HAP-1 (cell line): ENCODE measurements at regions not wholly inside any gene's neighbourhood (a gene's known extent, or its start where the extent isn't known, plus 50 kb on each side); places are given as distances from the start of the nearest gene placed in this dataset.

ENCODE experiments used
- DNase-seq, 2 experiments: peaks; one replicate each; pipeline ENCODE4 v3.0.0-alpha.2; 2016 to 2020; ENCODE audit warnings: low spot score in 2 of 2
- H3K27me3 ChIP-seq: fragments of 250-450 bp; sonication (Bioruptor Pico); 2 replicates; pipeline ENCODE4 v1.5.1; 2020; ENCODE audit warnings: low read depth, mild to moderate bottlenecking, moderate library complexity
- H3K36me3 ChIP-seq: fragments of 250-450 bp; sonication (Bioruptor Pico); replicated peaks from 2 replicates; pipeline ENCODE4 v1.5.1; 2020; ENCODE audit warnings: mild to moderate bottlenecking
- H3K4me1 ChIP-seq: fragments of 250-450 bp; sonication (Bioruptor Pico); 2 replicates; pipeline ENCODE4 v1.5.1; 2020; ENCODE audit warnings: mild to moderate bottlenecking
- H3K4me3 ChIP-seq: fragments of 250-450 bp; sonication (Bioruptor Pico); 2 replicates; pipeline ENCODE4 v1.5.1; 2020; ENCODE audit warnings: mild to moderate bottlenecking, moderate library complexity
- H3K9me3 ChIP-seq: fragments of 250-450 bp; sonication (Bioruptor Pico); 2 replicates; pipeline ENCODE4 v1.5.1; 2020; ENCODE audit warnings: mild to moderate bottlenecking, moderate library complexity
- in situ Hi-C: fragments of 300-500 bp; cut with MboI; formaldehyde crosslinking; loops from 3 replicates; pipeline ENCODE4 v1.14.3; 2020; ENCODE audit warnings: low sequenced_read_pairs, inconsistent platforms, mixed read lengths

DNA sequence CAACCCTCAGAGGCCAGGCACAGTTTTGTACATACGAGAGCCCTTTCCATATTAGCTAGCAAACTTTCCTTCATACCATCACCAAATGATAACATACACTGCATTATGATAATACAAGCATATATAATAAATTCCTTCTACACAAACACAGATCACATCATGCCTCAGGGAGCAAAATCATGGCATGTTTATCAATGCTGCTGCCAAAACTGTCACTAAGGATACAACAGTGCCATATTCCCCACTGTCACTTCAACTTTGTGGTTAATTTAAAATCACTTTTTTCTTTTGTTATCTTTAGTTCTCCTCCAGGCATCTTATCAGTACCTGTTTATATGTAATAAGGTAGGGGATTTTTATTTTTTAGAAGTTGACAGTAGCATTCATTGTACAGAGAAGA is 196.3 kb downstream of the EPM2A start:
- no peaks in the 10 kb centered on the region for H3K9me3 ChIP-seq
- no peaks in the 10 kb centered on the region for H3K27me3 ChIP-seq
- no peaks in the 10 kb centered on the region for H3K4me1 ChIP-seq
- in situ Hi-C loops = no loop called here
- no peak overlapping the region for H3K4me3 ChIP-seq
- H3K36me3 ChIP-seq = no peaks in the 10 kb centered on the region
- DNase-seq = no peak

DNA sequence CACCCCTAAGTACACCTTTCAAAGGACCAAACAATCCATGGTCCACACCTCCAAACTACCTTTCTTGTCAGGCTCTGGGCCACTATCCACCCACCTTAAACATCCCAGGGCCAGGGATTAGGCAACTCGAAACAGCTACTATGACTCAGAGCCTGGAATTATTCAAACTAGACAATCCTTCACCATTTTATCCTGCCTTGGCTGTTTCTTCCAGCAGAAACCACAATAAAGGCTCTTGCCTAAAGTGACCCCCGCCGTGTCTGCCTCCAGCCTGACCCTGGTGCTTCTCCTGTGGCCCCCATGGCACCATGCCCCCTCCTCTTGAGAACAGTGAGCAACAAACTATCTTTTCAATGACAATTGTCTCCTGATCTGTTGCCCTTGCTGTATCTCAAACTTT is 195.5 kb downstream of the EPM2A start:
- Histone ChIP-seq H3K4me3 (no peak overlapping the region), H3K9me3 (no peaks in the 10 kb centered on the region), H3K36me3 (no peaks in the 10 kb centered on the region), H3K4me1 (no peaks in the 10 kb centered on the region), H3K27me3 (no peaks in the 10 kb centered on the region)
- DNase-seq = no peak
- in situ Hi-C loops = no loop called here

DNA sequence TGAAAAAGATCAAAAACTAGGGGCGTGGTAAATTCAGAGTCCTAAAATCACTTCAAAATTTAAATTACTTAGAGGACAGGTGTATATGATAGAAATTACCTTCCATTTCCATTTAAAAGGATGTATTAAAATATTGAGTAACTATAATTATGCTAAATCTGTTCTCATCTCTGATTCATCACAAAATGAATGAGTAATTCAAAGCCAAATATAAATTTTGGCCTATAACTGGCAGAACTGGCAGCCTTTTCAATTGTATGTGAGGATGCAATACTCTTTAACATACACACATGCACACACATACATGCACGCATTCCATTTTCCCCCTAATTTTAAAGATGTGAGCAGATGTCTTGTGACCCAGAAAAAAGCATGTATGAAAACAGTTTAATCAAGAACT is 194.6 kb downstream of the EPM2A start:
- no peaks in the 10 kb centered on the region for H3K4me1 ChIP-seq
- in situ Hi-C loops = no loop called here
- DNase-seq = no peak
- no peaks in the 10 kb centered on the region for H3K9me3 ChIP-seq
- H3K27me3 ChIP-seq = no peaks in the 10 kb centered on the region
- no peaks in the 10 kb centered on the region for H3K36me3 ChIP-seq
- H3K4me3 ChIP-seq = no peak overlapping the region

DNA sequence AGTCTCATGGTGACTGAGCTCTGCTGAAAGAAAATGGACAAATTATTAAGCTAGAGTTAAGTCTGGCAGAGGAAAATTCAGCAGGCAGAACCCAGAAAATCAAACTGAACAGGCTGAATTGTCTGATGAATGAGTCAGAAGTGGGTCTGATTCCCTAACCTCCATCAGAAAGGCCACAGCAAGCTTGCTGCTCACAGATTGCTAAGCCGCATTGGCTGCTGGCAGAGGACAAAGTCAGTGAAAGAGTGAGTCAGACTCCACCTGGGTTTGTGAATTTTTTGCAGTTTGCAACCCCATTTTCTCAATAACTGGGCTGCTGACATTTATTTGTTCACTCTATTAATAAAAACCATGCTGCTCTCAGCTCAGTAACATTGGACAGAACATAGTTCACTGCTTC is 191.3 kb downstream of the EPM2A start:
- H3K4me1 ChIP-seq = no peaks in the 10 kb centered on the region
- no peak overlapping the region for H3K4me3 ChIP-seq
- H3K27me3 ChIP-seq = no peaks in the 10 kb centered on the region
- in situ Hi-C loops = no loop called here
- no peak for DNase-seq
- H3K36me3 ChIP-seq = no peaks in the 10 kb centered on the region
- no peaks in the 10 kb centered on the region for H3K9me3 ChIP-seq

DNA sequence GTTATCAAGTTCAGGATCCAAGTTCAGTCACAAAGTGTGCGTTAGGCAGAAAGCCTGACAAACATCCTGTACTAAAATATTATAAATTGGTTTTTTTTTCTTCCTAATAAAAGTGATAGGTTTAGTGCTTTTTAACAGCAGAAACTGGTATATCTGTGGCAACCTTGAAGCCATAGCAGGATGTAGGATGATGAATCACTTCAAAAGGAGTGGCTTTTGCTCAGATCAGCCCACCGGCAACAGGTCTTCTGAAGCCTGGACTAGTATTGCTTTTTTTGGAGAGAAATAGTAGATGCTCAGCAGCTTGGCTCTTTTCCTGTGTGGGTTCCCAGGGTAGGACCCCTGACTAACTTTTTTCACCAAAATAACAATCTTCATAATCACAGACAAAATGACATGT is 190.8 kb downstream of the EPM2A start:
- Histone ChIP-seq H3K9me3 (no peaks in the 10 kb centered on the region), H3K27me3 (no peaks in the 10 kb centered on the region), H3K36me3 (no peaks in the 10 kb centered on the region), H3K4me1 (no peaks in the 10 kb centered on the region), H3K4me3 (no peak overlapping the region)
- no peak for DNase-seq
- in situ Hi-C loops = no loop called here

GRCh38 chr6:145546265-145546664 is 189.1 kb downstream of the EPM2A start:
- no peaks in the 10 kb centered on the region for H3K9me3 ChIP-seq
- H3K4me3 ChIP-seq = no peak overlapping the region
- H3K4me1 ChIP-seq = no peaks in the 10 kb centered on the region
- H3K36me3 ChIP-seq = no peaks in the 10 kb centered on the region
- DNase-seq = no peak
- no peaks in the 10 kb centered on the region for H3K27me3 ChIP-seq
- in situ Hi-C loops = no loop called here

- no peaks in the 10 kb centered on the region for H3K36me3 ChIP-seq
- no peak for DNase-seq
- no peak overlapping the region for H3K4me3 ChIP-seq
- no peaks in the 10 kb centered on the region for H3K4me1 ChIP-seq
- in situ Hi-C loops = no loop called here
- no peaks in the 10 kb centered on the region for H3K27me3 ChIP-seq
- no peaks in the 10 kb centered on the region for H3K9me3 ChIP-seq
Measured at GRCh38 chr6:145547594-145548335, 187.6 kb downstream of the EPM2A start.

DNA sequence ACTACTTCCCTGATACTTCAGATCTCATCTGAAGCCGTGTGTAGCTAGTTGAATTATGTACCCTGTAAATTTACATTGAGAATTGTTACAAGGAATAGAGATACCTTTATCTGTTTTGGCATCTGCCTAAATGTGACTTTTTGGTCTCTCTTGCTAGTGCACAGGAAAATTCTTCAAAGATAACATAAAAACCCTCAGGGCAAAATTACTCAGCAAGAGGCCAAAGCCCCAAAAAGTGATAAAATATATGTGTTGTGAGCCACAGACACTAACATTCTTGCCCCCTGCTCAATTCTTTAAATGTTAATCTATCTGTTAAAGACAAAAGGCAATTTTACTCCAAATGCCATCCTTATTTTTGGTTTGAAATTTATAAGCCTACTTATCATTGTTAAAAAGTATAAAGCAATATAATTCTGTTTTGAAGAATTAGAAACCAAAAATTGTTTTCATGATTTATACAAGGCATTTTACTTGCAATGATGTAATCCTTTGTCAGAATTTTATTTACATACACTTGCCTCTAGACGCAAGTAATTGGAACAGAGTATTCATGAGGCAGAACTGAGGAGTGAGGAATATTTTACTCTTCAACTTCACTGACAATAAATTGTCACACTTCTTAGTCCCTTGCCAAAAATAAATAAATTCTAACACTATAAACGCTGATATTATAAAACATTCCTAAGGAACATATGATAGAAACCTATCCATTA is 186.2 kb downstream of the EPM2A start:
- Histone ChIP-seq H3K4me3 (no peak overlapping the region), H3K4me1 (no peaks in the 10 kb centered on the region), H3K9me3 (no peaks in the 10 kb centered on the region), H3K27me3 (no peaks in the 10 kb centered on the region), H3K36me3 (no peaks in the 10 kb centered on the region)
- no peak for DNase-seq
- in situ Hi-C loops = no loop called here

DNA sequence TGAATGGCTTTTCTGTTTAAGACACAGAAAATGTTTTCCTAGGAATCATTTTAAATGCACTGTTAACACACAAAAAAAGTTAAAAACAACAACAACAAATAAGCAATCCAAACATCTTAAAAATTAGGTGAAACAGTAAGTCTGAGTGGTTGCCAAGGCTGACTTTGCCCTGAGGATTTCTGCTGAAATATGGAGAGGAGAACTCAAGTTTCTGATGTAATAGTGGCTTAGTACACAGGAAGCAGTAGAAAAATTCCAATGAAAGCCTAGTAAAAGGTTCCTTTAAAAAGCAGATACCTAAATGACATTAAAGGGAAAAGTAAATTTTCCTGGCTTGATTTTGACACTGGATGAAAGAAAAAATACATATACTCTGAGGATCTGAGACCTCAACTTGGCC is 184.2 kb downstream of the EPM2A start:
- Histone ChIP-seq H3K36me3 (no peaks in the 10 kb centered on the region), H3K4me3 (no peak overlapping the region), H3K9me3 (no peaks in the 10 kb centered on the region), H3K27me3 (no peaks in the 10 kb centered on the region), H3K4me1 (no peaks in the 10 kb centered on the region)
- in situ Hi-C loops = no loop called here
- no peak for DNase-seq

- Histone ChIP-seq H3K9me3 (no peaks in the 10 kb centered on the region), H3K27me3 (no peaks in the 10 kb centered on the region), H3K36me3 (no peaks in the 10 kb centered on the region), H3K4me1 (no peaks in the 10 kb centered on the region), H3K4me3 (no peak overlapping the region)
- no peak for DNase-seq
- in situ Hi-C loops = no loop called here
Measured at GRCh38 chr6:145555084-145555483, 180.2 kb downstream of the EPM2A start.

DNA sequence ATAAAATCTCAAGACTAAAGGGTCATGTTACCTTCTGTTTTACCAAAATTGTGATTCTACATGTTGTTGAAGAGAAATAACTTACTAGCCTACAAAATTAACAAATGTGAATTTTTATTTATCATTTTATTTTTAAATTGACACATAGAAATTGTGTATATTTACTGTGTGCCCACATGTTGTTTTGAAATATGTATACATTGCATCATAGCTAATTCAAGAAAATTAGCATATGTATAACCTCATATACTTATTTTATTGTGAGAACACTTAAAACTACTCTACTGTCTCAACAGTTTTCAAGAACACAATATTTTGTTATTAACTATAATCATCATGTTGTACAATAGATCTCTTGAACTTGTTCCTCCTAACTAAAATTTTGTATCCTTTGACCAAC is 177.8 kb downstream of the EPM2A start:
- Histone ChIP-seq H3K4me1 (no peaks in the 10 kb centered on the region), H3K27me3 (no peaks in the 10 kb centered on the region), H3K4me3 (no peak overlapping the region), H3K9me3 (no peaks in the 10 kb centered on the region), H3K36me3 (no peaks in the 10 kb centered on the region)
- no peak for DNase-seq
- in situ Hi-C loops = no loop called here

GRCh38 chr6:145559836-145560235 is 175.5 kb downstream of the EPM2A start:
- no peak overlapping the region for H3K4me3 ChIP-seq
- in situ Hi-C loops = no loop called here
- DNase-seq = no peak
- H3K4me1 ChIP-seq = no peaks in the 10 kb centered on the region
- H3K36me3 ChIP-seq = no peaks in the 10 kb centered on the region
- no peaks in the 10 kb centered on the region for H3K27me3 ChIP-seq
- H3K9me3 ChIP-seq = no peaks in the 10 kb centered on the region

GRCh38 chr6:145561095-145562072 is 173.9 kb downstream of the EPM2A start:
- no peak for DNase-seq
- in situ Hi-C loops = no loop called here
- Histone ChIP-seq H3K4me1 (no peaks in the 10 kb centered on the region), H3K9me3 (no peaks in the 10 kb centered on the region), H3K27me3 (no peaks in the 10 kb centered on the region), H3K4me3 (no peak overlapping the region), H3K36me3 (no peaks in the 10 kb centered on the region)
